GM12872 (cell line): ENCODE measurements at regions not wholly inside any gene's neighbourhood (a gene's known extent, or its start where the extent isn't known, plus 50 kb on each side); places are given as distances from the start of the nearest gene placed in this dataset.

Experiments
- TF ChIP-seq, protein P1 (sequence below): IDR thresholded peaks from 3 replicates; pipeline ENCODE4 v1.5.1; 2011; ENCODE audit warnings: low read depth, mild to moderate bottlenecking, low read length, moderate library complexity; ENCODE audit not compliant: insufficient read depth

DNA sequence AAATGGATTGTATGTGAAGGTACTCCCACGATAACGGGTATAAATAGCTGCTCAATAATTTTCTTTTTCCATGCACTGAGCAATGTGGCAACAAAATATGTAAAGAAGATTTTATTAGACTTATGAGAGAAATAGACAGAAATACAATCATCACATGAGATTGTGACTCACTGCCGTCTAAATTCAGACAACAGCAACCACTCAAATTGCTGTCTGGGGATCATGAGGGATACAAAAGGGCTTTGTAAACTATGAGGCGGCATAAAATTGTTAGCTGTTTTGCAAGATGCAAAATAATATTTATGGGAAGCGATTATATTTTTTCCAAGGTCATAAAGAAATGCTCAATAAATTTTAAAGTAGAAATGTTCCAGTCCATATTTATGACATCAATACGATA lies 259.1 kb upstream of the AGAP1 start:
- TF ChIP-seq, protein P1, sequence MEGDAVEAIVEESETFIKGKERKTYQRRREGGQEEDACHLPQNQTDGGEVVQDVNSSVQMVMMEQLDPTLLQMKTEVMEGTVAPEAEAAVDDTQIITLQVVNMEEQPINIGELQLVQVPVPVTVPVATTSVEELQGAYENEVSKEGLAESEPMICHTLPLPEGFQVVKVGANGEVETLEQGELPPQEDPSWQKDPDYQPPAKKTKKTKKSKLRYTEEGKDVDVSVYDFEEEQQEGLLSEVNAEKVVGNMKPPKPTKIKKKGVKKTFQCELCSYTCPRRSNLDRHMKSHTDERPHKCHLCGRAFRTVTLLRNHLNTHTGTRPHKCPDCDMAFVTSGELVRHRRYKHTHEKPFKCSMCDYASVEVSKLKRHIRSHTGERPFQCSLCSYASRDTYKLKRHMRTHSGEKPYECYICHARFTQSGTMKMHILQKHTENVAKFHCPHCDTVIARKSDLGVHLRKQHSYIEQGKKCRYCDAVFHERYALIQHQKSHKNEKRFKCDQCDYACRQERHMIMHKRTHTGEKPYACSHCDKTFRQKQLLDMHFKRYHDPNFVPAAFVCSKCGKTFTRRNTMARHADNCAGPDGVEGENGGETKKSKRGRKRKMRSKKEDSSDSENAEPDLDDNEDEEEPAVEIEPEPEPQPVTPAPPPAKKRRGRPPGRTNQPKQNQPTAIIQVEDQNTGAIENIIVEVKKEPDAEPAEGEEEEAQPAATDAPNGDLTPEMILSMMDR, result no peak

DNA sequence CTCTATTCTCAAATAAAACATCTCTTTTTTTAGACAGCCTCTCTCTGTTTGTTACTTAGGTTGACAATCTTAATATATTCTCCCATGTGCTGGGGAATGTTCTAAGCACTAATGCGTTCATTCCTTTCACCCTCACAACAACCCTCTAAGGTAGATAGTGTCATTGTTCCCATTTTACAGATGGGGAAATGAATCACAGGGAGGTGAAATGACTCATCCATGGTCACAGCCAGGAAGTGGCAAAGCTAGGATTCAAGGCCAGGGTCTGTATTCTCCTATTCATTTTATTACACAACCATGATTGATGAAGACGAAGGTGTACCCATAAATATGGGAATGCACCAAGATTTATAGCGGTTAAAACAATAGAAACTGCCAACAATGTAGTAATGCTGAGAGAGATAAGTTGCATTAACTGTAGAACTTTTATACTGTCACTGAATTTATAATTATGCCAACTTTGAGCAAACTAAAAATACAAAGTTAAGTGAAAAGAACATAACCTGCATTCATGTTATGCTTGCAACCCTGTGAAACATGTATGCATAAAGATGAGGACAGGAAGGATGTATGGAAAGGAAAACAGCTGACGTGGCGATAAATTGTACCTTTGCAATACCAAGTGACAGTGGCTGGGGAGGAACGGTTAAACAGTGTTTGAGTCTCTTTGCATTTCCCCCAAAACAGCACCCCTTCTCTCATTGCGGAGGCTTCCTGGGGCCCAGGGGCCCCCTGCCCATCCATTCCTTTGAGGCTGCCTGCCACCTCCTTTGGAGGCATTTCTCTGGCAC lies 257.7 kb upstream of the AGAP1 start:
- TF ChIP-seq, protein P1, result no peak

DNA sequence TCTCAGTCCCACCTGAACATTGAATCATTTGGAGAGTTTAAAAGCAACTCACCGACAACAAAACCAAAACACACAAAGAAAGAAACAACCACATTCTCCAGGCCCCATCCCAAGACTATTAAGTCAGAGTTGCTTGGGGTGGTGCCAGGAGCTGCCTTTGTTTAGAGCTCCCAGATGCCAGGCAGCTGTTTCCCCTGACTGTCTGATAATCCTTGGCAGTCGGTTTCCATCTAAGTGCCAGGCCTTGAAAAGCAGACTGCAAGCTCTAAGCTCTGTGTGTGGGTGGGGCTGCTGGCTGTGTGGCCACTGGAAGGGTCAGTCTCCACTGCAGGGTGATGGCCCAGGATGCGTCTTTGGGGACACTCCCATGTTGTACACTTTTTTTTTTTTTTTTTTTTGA lies 255.3 kb upstream of the AGAP1 start:
- TF ChIP-seq, protein P1, result no peak

DNA sequence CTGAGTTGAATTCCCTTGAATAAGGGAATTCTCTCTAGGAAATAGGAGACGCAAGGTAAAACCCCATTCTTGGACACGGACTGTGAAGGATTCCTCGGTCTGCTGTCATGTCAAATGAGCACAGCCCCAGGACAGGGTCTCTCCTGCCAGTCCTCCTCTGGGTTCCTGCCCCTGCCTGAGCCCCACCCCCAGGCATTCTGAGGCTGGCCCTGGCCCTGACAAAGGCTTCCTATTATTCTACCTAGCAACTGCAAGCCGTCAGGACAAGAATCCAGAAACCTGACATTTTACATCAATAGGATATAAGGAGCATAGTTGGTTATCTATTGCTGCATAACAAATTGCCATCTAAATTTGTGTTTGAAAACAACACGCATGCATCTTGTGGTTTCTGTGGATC lies 253.3 kb upstream of the AGAP1 start:
- TF ChIP-seq, protein P1, result no peak

DNA sequence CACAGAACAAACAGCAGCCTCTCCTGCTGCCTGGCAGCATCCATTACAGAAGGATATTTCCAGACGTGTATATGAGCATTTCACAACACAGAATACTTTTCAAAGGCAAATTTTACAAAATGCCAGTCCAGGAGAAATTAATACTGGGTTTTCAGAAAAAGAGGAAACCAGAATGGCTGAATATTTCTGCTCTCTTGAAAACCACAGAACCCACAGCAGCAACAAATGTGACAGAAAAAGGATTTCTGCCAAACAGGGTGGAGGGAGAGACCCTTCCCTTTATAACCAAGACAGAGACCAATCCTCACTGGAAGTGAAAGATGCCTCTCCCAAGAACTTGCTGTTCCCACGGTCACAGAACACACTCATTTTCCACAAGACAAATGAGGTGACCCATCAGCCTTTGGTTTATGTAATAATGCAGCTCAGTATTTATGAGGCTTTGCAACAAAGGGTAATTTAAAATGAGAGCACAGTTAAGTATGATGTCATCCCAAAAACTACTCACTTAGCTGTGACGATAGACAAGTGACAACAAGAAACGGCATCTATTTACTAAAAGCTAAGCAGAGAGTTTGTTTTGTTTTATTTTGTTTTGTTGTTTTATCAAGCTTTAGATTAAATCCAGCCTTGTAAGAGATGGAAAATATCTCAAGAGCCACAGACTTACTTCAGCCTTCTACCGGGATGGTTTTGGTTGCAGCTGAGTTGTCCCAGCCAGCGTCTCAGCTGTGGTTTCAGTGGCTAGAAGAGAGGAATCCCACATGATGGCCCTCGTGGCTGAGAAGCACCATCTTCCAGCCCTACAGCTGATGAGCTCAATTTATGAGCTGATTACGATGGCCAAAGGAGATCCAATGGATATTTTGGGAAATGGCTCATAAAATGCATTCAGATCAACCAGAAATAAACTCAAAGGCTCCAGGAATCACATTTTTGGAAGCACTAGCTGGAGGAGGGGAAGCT lies 249.3 kb upstream of the AGAP1 start:
- TF ChIP-seq, protein P1, result no peak

DNA sequence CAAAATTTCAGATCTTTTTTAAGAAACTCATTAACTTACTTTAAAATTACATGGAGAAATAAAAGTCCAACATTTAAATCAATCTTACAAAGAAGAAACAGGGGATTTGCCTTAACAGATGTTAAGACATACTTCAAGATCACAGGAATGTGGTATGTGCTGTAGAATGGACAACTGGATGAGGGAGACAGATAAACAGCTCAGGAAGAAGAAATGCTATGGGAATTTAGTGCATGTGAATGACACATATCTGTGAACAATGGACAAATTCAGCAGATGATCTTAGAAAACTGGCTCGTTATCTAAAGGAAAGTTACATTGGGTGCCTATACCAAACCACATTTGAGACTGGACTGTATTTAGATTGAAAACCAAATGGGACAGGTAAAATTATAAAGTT lies 246.8 kb upstream of the AGAP1 start:
- TF ChIP-seq, protein P1, result no peak

DNA sequence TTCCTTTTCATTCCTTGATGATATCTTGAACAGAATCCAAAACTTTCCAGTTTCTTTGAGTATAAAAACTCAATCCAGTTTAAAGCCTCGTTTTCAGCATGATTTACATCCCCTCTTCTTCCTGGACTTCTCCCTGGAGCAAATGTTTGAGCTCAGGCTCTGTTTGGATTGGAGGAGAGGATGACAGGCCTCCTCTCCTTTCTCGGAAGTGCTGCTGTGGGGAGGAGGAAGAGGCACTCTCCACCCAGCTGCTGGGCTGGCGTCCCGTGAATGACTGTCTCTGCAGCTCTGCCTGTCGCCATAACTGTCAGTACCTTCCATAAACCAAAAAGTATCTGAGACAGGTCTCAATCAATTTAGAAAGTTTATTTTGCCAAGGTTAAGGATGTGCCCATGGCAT lies 238.2 kb upstream of the AGAP1 start:
- TF ChIP-seq, protein P1, result no peak
